ENCODE measurements at regions not wholly inside any gene's neighbourhood (a gene's known extent, or its start where the extent isn't known, plus 50 kb on each side); places are given as distances from the start of the nearest gene placed in this dataset.

DNA sequence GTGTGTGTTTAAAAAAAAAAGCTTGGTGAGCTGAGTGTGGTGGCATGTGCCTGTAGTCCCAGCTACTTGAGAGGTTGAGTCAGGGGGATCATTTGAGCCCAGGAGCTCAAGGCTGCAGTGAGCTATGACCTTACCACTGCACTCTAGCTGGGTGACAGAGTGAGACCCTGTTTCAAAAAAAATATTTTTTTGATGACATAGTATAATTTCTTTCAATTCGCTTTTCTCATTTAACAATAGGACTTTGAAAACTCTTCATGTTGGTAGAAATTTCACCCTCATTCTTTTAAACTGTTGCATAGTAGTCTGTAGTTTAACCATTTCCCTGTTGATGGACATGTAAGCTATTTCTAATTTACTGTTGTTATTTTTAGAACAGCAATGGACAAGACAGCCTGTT lies 55.7 kb upstream of the EXOC6 start:
- no peak overlapping the region for H3K4me2 ChIP-seq (ENCODE audit: low read length)
- Mint-ChIP-seq H3K9me3 (ENCODE audit: unreplicated experiment) (peaks cover 5% of the 10 kb centered on the region), H3K27me3 (ENCODE audit: low read depth, unreplicated experiment) (peaks cover 5% of the 10 kb centered on the region), H3K36me3 (ENCODE audit: low read depth, unreplicated experiment) (no peaks in the 10 kb centered on the region), H3K27ac (ENCODE audit: unreplicated experiment) (no peak overlapping the region), H3K4me1 (ENCODE audit: low read depth, unreplicated experiment) (no peaks in the 10 kb centered on the region), H3K4me3 (ENCODE audit: unreplicated experiment) (no peak overlapping the region)
- no peaks in the 10 kb centered on the region for H3K9me3 ChIP-seq (ENCODE audit: insufficient read depth, low read depth, low read length)
- H3K9ac ChIP-seq (ENCODE audit: low read length): no peak overlapping the region
- DNase-seq (ENCODE audit: low read depth): no peak
- no peaks in the 10 kb centered on the region for H3K79me2 ChIP-seq (ENCODE audit: insufficient read depth, low read length)
- H3K27ac ChIP-seq (ENCODE audit: low read depth, low read length): no peak overlapping the region
- H3K27me3 ChIP-seq (ENCODE audit: insufficient read depth, low read length): no peaks in the 10 kb centered on the region
- H3K36me3 ChIP-seq (ENCODE audit: insufficient read depth, low read length): no peaks in the 10 kb centered on the region
- FAIRE-seq: no peak
- no peak overlapping the region for H3K4me3 ChIP-seq (ENCODE audit: insufficient read depth, low read depth, low read length)
- H3K4me1 ChIP-seq (ENCODE audit: insufficient read depth, low read length): no peaks in the 10 kb centered on the region
- no peaks in the 10 kb centered on the region for H4K20me1 ChIP-seq (ENCODE audit: insufficient read depth, low read length)
- TF ChIP-seq EZH2 (IDR thresholded peaks at IDR 0.05; ENCODE audit: insufficient read depth, low read length): no peak
- TF ChIP-seq, protein P1, sequence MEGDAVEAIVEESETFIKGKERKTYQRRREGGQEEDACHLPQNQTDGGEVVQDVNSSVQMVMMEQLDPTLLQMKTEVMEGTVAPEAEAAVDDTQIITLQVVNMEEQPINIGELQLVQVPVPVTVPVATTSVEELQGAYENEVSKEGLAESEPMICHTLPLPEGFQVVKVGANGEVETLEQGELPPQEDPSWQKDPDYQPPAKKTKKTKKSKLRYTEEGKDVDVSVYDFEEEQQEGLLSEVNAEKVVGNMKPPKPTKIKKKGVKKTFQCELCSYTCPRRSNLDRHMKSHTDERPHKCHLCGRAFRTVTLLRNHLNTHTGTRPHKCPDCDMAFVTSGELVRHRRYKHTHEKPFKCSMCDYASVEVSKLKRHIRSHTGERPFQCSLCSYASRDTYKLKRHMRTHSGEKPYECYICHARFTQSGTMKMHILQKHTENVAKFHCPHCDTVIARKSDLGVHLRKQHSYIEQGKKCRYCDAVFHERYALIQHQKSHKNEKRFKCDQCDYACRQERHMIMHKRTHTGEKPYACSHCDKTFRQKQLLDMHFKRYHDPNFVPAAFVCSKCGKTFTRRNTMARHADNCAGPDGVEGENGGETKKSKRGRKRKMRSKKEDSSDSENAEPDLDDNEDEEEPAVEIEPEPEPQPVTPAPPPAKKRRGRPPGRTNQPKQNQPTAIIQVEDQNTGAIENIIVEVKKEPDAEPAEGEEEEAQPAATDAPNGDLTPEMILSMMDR (IDR thresholded peaks at IDR 0.05; ENCODE audit: insufficient read depth, low read depth, low read length): no peak
- H2AFZ ChIP-seq (ENCODE audit: low read depth, low read length): no peak overlapping the region
